Epithelial cell of esophagus (primary cell): ENCODE measurements at regions not wholly inside any gene's neighbourhood (a gene's known extent, or its start where the extent isn't known, plus 50 kb on each side); places are given as distances from the start of the nearest gene placed in this dataset.

Source experiments
- DNase-seq: peaks from one replicate; pipeline ENCODE4 v3.0.0; 2010; ENCODE audit warnings: low read depth
- H3K4me3 ChIP-seq: 2 replicates; pipeline ENCODE4 v1.5.1; 2011; ENCODE audit warnings: mild to moderate bottlenecking, low read length, control low read depth
- TF ChIP-seq, protein P1 (sequence below): IDR thresholded peaks from 2 replicates; pipeline ENCODE4 v1.5.1; 2011; ENCODE audit warnings: low read depth, mild to moderate bottlenecking, low read length, control low read depth, inconsistent platforms; ENCODE audit not compliant: insufficient read depth; ENCODE audit errors: missing control alignments

DNA sequence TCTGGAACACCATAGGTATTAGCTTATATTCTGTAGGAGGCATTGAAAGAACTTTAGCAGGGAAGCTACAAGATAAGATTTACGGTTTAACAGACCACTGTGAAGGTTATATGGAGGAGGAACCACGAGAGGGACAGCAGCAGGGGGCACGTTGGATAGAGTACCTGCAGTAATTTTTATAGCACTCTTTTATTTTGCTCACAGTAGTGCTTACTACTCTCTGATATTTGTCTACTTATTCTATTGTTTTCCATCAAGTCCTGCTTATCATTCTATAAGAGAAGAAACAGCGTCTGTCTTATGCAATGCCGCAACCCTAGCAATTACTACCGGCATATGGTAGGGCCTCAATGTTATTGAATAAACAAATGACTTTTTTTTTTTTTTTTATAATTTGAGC is 122.5 kb downstream of the PCDH7 start:
- no peak for DNase-seq
- TF ChIP-seq, protein P1, sequence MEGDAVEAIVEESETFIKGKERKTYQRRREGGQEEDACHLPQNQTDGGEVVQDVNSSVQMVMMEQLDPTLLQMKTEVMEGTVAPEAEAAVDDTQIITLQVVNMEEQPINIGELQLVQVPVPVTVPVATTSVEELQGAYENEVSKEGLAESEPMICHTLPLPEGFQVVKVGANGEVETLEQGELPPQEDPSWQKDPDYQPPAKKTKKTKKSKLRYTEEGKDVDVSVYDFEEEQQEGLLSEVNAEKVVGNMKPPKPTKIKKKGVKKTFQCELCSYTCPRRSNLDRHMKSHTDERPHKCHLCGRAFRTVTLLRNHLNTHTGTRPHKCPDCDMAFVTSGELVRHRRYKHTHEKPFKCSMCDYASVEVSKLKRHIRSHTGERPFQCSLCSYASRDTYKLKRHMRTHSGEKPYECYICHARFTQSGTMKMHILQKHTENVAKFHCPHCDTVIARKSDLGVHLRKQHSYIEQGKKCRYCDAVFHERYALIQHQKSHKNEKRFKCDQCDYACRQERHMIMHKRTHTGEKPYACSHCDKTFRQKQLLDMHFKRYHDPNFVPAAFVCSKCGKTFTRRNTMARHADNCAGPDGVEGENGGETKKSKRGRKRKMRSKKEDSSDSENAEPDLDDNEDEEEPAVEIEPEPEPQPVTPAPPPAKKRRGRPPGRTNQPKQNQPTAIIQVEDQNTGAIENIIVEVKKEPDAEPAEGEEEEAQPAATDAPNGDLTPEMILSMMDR = no peak
- H3K4me3 ChIP-seq = no peak overlapping the region

DNA sequence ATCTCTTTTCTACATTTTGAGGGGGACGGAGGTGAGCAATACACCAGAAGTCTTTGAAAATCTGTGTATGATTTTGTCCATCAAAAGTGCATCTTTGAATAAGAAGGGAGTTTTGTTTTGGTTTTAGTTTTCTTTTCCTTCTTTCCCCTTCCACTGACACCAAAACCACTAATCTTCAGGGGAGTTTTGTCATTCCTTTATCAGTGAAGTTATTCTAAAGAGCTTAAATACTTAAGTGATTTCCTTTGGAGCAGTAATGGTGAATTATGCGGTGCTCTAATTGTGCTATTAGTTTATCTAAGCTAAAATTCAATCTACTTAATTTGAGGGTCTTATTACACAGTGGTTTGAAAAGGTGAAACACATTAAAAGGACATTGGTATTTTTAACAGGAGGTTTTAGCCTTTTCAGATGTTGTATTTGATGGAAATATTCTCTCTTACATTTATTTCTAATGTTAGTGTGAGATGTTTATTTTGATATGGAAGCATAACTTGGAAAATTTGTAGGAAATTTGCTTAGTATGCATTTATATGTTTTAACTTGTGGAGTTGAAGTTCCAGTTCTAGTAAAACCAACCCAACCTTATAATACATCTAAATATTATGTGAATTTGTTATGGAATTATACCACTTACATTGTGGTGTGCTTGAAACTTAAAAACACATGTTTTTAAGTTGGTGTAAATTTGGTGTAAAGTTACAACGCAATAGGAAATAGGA is 124.9 kb downstream of the PCDH7 start:
- DNase-seq = no peak

DNA sequence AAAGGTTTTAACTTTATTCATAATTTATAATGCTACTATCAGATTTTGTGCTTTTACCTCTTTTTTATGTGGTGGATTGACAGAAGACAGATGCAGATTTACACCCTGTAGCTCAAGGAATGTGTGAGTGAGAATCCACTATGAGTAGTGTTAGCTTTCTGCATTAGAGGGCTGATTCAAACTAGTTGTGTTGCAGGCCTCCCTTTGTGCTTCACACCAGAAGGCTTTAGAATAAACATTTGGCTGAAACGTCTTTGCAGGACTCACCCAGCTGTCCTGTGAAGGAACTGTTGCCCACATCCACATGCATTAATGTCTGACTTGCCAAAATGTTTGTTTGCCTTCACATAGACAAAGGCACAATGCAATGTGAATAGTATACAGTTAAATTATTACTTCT is 127.0 kb downstream of the PCDH7 start:
- TF ChIP-seq, protein P1 = no peak

More for the DNA sequence above, 124.9 kb downstream of the PCDH7 start:
- TF ChIP-seq, protein P1 = no peak
- H3K4me3 ChIP-seq = no peak overlapping the region

DNA sequence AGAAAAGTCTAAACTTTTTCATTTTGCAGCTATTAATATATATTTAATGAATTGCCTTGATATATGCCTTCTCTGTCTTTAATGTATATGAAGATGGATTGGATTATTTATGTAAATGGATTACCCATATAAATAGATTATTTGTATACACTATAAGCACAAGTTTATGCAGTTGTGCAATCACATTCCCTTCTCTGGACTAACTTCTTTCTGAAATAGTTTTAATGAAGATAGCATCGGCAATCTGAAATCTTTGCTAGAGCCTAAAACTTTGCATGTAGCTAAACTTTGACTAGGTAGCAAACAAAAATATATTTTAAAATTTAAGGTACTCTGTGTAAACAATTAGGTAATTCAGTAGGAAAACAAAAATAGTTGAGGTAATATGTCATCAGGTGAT is 127.8 kb downstream of the PCDH7 start:
- DNase-seq = no peak
- TF ChIP-seq, protein P1 = no peak
- no peak overlapping the region for H3K4me3 ChIP-seq

More for the DNA sequence above, 127.0 kb downstream of the PCDH7 start:
- DNase-seq = no peak
- no peak overlapping the region for H3K4me3 ChIP-seq

DNA sequence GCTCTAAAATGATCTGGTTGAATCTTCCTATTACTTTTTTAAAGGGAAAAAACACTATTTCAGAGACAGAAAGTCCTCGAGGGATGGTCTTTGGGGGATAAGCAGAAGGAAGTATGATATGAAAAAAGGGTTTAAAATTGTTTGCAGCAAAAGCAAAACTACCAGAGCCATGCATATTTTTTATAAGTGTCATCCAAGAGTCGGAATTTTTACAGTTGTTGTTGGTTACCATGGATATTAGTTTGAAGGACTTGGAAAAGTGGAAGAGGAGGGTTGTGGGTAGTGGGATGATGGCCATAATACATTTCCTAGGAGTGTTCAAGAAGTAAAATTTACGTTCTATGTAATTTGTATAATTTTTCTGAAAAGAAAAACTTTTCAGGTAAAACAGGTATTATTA is 134.4 kb downstream of the PCDH7 start:
- TF ChIP-seq, protein P1 = no peak
- no peak overlapping the region for H3K4me3 ChIP-seq
- DNase-seq = no peak

DNA sequence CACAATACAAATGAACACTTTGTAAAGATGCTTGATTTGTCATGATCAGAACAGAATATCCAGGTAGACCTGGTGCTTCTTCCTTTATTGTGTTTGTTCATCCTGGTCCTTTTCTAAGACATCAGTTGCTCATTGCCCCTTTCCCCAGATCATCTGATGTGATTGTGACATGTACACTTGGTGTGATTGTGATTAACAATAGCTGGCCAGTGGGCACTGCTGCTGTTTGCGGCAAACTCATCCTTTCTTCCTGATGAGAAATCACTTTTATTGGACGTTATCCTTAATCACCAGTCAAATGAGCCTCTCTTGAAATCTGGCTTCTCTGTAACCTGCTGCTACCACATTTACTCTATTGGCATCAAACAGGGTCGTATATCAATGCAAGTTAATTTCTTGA is 135.1 kb downstream of the PCDH7 start:
- no peak overlapping the region for H3K4me3 ChIP-seq
- no peak for DNase-seq
- TF ChIP-seq, protein P1 = no peak

DNA sequence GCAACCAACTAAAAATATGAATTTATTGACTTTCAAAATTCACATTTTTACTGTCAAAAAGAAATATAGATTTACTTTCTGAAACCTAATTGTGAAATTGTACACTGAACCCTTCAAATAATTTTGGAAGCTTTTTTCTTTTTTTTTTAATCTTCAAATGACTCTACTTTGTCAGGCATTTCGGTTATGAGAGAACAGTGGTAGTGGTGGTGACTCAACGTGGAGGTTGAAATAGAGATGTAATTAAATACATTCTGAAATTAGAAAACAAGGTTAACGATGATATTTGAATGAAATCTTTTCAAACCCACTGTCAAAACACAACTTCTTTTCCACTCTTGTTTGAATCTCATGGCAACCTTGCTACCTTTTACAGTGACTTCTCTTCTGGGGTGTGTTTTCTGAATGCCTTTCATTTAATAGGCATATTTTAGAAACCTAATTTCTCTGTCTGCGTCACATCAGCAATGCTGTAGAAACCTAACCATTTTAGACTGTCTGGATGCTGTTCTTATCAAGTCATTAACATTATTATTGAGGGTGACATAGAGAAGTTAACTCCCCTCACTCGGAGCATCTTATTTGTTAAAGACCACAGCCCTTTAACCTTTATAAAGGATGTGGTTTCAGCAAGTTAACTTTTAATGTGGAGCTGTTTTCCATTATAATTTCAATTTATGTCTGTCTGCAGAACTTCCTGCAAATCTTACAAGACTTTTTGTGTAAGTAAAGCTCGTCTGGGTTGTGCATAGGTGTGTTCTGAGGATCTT is 136.8 kb downstream of the PCDH7 start:
- DNase-seq = no peak
- TF ChIP-seq, protein P1 = no peak
- H3K4me3 ChIP-seq = no peak overlapping the region
